Left kidney (tissue), 1 donor: ENCODE measurements at regions not wholly inside any gene's neighbourhood (a gene's known extent, or its start where the extent isn't known, plus 50 kb on each side); places are given as distances from the start of the nearest gene placed in this dataset.
"Not testable (repeated sequence)": the region's sequence is repeated elsewhere in the genome, so short reads cannot be mapped to it uniquely, and the experiment has no call there.

ENCODE experiments used
- DNase-seq: peaks from one replicate; pipeline ENCODE4 v3.0.0-alpha.2; 2013

GRCh38 chrX:15116900-15117299 is 153.0 kb downstream of the ASB9 start:
- DNase-seq: no peak

DNA sequence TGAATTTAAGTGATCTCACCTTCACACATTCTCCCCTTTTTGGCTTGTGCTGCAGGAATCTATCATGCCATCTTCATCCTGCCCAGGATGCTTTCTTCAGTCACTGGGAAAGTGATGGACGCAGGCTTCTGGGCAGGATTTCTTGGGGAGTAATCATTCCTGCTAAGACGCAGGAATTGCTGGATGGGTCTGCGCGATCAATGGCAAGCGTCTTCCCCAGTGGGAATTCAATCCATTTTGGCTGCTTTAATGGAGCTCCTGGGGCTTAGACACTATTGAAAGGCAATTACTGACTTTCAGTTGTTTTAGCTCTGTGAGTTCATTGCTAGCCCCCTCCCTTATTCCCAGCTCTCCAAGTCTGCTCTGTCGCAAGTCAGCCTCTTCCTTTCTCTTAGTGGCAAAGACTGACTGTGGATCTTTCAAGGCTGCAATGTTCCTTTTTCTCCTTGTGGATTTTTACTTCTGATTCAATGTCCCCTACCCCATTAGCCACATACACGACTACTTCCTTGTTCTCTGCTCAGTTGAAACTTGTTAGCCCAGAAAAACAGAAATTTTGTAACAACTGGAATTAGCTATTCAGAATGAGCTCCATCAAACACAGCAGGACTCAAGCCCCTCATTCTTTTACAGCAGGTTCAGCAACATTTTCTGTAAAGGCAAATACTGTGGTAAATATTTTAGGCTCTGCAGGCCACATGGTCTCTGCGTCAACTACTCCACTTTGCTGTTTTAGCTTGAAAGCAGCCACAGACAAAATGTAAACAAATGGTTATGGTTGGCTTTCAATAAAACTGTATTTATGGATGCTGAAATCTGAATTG is 154.9 kb downstream of the ASB9 start:
- DNase-seq: no peak

DNA sequence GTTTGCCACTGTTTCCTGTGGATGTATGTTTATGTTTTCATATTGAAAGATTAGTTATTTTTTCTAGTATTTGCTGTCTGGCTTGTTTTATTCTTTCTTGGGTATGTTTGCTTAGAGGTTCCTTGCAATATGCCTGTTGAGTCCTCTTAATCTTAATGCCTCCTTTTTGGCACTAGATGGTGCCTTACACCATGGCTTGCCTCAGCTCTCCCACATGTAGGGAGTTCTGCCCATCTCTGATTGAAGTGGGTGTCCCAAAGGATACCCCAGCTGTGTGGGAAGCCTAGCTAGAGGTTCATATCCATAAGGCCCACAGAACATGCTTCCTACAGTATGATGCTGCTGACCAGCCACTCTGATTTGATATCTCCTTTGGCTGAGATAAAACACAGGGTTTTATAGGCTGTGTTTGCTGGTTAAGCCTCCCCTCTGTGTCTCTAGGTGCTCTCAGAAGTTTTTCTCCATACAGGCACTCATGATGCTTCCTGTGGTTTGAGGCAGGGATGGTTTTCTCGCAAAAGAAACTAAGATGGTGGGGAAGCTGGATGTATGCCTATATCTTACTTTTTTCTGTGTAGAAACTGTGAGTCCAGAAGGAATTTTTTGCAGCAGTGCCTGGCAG is 162.4 kb downstream of the ASB9 start:
- no peak for DNase-seq

DNA sequence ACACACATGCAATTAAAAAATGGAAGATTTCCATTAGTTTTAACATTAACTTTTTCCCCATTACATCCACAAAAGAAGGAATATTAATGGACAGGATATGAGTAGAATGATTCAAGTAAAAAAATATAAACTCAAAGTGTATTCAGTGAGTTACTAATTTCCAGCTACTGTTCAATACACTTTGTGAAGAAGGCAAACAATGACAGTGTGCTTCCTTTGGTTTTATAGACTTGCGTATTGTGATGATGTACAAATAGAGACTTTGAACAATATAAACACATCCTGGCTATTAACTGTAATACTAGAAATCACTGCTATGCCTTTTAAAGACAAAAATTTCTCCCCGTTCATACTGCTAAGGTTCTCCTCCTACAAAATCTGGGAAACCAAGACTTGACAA is 171.4 kb downstream of the ASB9 start:
- DNase-seq: no peak

- DNase-seq: no peak
These were observed 182.1 kb downstream of the ASB9 start for GRCh38 chrX:15087747-15088146.

DNA sequence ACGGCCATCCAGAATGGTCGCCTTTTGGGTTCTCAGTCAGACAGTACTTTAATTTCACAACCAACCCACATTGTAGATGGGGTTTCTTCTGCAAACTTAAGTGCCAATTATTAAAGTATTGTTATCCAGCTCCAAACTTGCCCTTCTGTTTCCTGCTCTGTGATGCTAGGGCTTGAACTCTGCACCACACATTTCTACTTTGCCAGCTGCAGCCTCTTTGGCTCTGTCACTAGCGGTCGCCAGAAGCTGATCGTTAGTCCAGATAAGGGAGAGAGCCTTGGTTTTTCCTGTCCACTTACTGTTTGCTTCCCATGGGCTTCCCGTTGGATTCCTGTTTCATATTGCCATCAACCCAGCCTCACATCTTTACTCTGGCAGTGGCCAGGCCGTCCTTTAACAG is 196.6 kb downstream of the ASB9 start:
- no peak for DNase-seq

DNA sequence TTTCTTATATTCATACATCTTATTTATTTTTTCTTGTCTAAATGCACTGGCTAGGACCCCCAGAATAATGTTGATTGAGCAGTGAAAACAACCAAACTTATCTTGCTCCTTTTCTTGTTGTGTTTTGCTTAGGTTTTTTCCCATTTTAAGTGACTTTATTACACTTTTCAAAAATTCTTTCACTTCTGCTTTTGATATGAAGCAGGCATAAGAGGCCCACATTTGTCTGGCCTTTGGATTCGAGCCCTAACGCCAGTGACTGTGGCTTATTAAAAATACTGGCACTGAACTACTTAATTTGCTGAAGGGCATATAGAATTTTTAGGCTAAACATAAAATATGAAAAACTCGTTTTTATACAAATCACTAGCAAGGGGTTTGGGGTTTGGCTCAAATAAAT is 197.0 kb downstream of the ASB9 start:
- no peak for DNase-seq

DNA sequence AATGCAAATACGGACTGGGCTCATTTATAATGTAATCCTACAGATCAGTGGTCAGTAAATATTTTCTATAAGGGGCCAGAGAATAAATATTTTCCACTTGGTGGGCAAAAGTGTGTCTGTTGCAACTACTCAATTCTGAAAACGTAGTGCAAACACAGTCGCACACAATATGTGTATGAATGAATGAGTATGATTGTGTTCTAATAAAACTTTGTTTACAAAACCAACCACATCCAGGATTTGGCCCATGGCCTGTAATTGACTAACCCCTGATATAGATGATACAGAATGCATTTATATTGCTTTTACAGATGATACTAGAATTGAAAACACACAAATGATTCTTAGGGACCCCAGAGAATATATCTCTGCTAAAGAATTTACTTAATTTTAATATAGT is 197.6 kb downstream of the ASB9 start:
- no peak for DNase-seq

DNA sequence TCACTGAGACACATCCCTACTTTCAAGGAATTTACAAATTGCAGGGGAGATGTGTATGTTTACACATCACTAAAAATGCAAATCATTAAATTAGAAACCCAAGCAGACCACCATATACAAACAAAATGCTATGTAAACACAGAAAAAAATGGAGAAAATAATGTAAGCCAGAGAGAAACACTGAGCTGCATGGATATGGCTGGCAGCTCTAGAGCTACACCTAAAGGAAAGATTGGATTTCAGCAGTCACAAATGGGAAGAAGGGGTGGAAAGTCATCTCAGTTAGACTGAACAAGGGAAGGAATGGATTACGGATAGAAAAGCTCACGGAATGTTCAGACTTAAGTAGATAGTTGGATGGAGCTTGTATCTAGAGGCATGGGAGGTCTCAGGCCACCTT is 186.3 kb downstream of the MOSPD2 start:
- DNase-seq: no peak

DNA sequence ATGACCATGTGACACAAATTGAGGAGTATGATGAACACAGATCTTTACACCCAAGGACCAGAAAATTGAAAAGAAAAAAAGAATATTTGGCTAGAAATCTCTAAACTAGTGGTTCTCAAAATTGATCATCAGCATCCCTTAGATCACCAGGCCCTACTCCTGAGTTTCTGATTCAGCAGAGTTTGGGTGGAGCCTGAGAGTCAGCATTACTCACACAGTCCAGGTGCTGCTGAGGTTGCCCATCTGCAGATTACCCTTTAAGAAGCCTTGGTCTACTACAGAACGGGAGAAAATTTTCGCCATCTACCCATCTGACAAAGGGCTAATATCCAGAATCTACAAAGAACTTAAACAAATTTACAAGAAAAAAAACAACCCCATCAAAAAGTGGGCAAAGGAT is 182.8 kb downstream of the MOSPD2 start:
- no peak for DNase-seq

DNA sequence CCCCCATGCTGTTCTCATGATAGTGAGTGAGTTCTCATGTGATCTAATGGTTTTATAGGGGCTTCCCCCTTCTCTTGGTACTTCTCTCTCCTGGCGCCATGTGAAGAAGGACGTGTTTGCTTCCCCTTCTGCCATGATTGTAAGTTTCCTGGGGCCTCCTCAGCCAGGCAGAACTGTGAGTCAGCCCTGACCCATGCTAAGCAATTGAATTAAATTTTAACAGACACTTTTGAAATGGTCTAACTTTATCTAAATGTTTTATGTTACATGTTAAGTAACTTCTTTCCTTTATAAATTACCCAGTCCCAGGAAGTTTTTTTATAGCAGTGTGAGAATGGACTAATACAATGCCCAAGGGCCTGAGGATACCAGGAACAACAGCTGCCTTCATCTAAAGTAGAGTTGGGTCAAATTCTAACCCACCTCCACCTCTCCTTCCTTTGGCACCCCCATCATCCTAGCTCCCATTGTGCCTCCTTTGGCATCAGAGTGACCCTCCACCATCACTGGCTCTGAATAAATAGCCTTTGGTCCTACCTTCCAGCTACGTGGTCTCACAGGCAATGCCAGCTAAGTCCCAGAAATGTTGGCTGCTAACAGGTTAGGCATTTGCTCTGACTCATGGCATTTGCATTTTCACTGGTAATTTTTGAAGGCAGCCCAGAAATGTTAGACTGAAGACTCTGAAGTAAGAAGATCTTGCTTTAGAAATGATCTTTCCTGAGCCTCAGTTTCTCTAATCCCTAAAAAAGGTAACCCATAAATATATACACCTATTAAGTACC is 182.1 kb downstream of the MOSPD2 start:
- DNase-seq: no peak

DNA sequence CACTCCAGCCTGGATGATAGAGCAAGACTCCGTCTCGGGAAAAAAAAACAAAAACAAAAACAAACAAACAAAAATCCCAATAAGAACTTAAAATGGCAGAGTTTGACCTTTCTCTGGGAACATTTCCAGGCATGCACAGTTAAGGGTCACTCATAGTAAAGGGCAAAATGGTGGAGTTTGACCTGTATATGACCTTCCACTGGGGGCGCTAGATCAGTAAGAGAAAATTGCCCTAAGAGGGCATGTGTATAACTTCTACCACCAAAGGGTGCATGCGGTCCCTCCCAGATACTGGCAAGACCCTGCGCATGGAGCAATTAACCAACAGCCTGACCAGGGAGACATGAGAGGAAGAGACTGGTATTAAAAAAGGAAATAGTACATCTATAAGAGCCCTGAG is 177.2 kb downstream of the MOSPD2 start:
- DNase-seq: no peak

- no peak for DNase-seq
These were observed 170.3 kb downstream of the MOSPD2 start for GRCh38 chrX:15043538-15043937.

DNA sequence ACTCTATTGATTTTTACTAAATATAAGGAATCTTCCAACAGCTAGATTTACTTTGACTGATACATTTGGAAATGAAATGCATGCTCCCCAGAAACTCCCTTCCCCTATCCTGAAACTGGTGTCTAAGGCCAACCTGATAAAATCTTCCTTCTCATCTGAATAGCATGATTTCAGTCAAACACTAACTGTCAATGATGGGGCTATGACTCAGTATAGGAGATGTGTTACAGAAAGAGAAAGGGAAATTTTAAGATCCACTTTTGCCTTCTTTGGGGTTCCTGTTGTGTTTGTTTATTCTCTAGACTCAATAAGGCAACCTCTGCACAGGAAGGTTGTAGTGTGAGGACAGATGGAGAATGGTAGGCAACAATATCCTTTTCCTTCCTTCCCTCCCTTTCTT is 160.7 kb downstream of the MOSPD2 start:
- no peak for DNase-seq

- DNase-seq: no peak
These were observed 144.3 kb downstream of the MOSPD2 start for GRCh38 chrX:15017491-15017890.

DNA sequence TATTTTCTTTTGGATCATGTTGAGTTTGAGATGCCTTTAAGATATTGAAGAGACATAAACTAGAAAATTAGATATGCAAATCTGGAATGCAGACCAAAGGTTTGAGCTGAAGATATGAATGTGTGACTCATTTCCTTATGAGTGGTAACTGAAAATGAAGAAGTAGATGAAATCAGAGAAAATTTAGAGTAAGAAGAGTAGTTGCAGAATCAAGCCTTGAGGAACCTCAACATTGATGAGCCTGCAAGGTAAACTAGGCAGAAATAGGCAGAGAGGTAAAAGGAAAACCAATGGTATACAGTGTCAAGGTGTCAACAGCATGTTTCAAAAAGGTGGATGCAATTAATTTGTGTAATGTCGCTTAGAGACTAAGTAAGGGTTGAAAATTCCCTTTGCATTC is 142.8 kb downstream of the MOSPD2 start:
- DNase-seq: no peak

DNA sequence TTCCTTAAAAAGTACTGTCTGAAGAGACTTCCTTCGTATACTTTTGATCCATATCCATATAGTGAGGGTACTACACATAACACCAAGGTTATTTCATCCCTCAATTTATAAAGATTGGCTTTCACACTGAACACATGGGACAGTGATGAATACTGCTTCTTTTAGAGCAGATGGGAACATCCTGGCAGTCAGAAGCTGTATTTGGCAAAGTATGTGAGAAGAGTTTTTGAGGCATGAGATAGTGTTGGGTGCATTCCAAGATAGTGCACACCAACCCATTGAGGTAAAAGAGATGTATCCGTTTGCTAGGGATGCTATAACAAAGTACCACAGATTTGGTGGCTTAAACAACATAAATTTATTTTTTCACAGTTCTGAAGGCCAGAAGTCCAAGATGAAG is 141.1 kb downstream of the MOSPD2 start:
- no peak for DNase-seq

DNA sequence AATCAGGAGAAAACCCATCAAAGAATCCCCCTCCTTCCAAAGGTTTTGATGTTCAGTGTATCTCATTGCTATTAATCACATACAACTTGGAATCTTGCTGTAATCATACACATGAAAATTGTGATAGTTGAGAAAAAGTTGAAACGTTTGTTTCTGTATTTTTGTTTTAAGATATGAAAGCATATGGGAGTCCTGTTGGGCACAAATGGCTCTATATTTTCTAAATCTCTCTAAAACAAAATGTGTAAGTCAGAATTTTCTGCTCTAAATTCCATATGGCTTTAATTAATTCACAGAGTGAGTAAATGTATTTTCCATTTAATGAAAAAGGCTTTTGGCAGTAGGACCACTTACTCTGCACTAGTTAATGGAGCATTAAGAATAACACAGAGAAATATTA is 140.2 kb downstream of the MOSPD2 start:
- DNase-seq: no peak

DNA sequence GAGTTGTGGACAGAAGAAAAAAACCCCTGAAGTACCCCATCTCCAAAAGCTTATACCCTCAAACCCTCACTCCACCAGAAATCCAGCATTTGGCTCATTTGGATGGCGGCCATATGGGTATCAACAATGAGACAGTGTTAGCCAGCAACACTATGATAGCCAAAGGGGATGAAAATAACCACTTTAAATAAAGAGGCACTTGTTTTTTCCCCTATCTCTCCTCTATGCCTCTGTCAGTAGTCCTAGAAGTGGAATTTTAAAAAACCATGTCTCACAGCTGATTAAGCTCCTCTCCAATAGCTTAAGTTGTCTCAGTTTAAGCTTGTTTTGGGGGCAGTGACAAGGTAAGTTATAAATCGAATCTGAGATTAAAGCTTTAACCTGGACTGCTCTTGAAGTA is 124.0 kb downstream of the MOSPD2 start:
- no peak for DNase-seq

- not testable (repeated sequence) for DNase-seq
These were observed 111.2 kb downstream of the MOSPD2 start for GRCh38 chrX:14984425-14984824.
